ENCODE measurements at regions not wholly inside any gene's neighbourhood (a gene's known extent, or its start where the extent isn't known, plus 50 kb on each side); places are given as distances from the start of the nearest gene placed in this dataset.

- BruUV-seq (replicated peaks), result no TSS peak
- H3K36me3 Mint-ChIP-seq (ENCODE audit: insufficient read depth, unreplicated experiment), result no peaks in the 10 kb centered on the region
- intact Hi-C loops (cut with micrococcal nuclease), result no loop called here
Measured at GRCh38 chr1:194374649-194375048, 1188.2 kb upstream of the B3GALT2 start.

GRCh38 chr1:194372266-194372665 lies 1185.9 kb upstream of the B3GALT2 start:
- peaks cover 10% of the 10 kb centered on the region for H3K4me1 Mint-ChIP-seq (ENCODE audit: insufficient read depth, unreplicated experiment)
- no peaks in the 10 kb centered on the region for H3K36me3 Mint-ChIP-seq (ENCODE audit: insufficient read depth, unreplicated experiment)
- POLR2A ChIA-PET, result no interaction called here
- no peaks in the 10 kb centered on the region for H3K27me3 Mint-ChIP-seq (ENCODE audit: insufficient read depth, unreplicated experiment)
- H3K9me3 Mint-ChIP-seq (ENCODE audit: unreplicated experiment), result no peaks in the 10 kb centered on the region
- no peak overlapping the region for H3K4me3 Mint-ChIP-seq (ENCODE audit: unreplicated experiment)
- DNase-seq (ENCODE audit: unreplicated experiment), result no peak
- no peak overlapping the region for H3K27ac Mint-ChIP-seq (ENCODE audit: low read depth, unreplicated experiment)
- CTCF ChIA-PET, result no interaction called here
- no TSS peak for BruUV-seq (replicated peaks)
- intact Hi-C loops (cut with micrococcal nuclease), result no loop called here
- TF ChIP-seq, protein P1, sequence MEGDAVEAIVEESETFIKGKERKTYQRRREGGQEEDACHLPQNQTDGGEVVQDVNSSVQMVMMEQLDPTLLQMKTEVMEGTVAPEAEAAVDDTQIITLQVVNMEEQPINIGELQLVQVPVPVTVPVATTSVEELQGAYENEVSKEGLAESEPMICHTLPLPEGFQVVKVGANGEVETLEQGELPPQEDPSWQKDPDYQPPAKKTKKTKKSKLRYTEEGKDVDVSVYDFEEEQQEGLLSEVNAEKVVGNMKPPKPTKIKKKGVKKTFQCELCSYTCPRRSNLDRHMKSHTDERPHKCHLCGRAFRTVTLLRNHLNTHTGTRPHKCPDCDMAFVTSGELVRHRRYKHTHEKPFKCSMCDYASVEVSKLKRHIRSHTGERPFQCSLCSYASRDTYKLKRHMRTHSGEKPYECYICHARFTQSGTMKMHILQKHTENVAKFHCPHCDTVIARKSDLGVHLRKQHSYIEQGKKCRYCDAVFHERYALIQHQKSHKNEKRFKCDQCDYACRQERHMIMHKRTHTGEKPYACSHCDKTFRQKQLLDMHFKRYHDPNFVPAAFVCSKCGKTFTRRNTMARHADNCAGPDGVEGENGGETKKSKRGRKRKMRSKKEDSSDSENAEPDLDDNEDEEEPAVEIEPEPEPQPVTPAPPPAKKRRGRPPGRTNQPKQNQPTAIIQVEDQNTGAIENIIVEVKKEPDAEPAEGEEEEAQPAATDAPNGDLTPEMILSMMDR (IDR thresholded peaks at IDR 0.05; ENCODE audit: unreplicated experiment), result no peak

More at GRCh38 chr1:194374649-194375048, 1188.2 kb upstream of the B3GALT2 start:
- no peaks in the 10 kb centered on the region for H3K27me3 Mint-ChIP-seq (ENCODE audit: insufficient read depth, unreplicated experiment)
- no peak overlapping the region for H3K4me3 Mint-ChIP-seq (ENCODE audit: unreplicated experiment)
- no peaks in the 10 kb centered on the region for H3K9me3 Mint-ChIP-seq (ENCODE audit: unreplicated experiment)
- no peak for DNase-seq (ENCODE audit: unreplicated experiment)
- ChIA-PET CTCF (no interaction called here), POLR2A (no interaction called here)
- TF ChIP-seq, protein P1 (IDR thresholded peaks at IDR 0.05; ENCODE audit: unreplicated experiment), result no peak
- no peaks in the 10 kb centered on the region for H3K4me1 Mint-ChIP-seq (ENCODE audit: insufficient read depth, unreplicated experiment)
- no peak overlapping the region for H3K27ac Mint-ChIP-seq (ENCODE audit: low read depth, unreplicated experiment)

DNA sequence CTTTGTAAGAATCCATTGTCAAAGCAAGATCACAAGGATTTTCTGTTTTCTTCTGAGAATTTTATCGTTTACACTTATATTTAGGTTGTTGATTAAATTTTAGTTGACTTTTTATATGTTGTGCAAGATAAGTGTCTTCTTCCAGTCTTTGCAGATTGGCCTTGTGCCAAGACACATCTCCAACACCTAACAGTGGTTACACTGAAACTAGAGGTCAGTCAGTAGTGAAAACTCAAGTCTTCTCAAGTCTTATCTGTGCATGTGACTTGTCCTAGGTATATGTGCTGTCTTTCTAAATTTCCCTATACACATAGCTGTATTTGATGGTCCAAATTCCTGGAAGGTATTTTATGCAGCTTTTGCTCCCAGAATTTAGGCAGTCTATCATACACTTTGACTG lies 1183.2 kb upstream of the B3GALT2 start:
- TF ChIP-seq, protein P1 (IDR thresholded peaks at IDR 0.05; ENCODE audit: unreplicated experiment), result no peak
- H3K27me3 Mint-ChIP-seq (ENCODE audit: insufficient read depth, unreplicated experiment), result no peaks in the 10 kb centered on the region

GRCh38 chr1:194369060-194369459 lies 1182.6 kb upstream of the B3GALT2 start:
- DNase-seq (ENCODE audit: unreplicated experiment), result peak; percentile 16
- Mint-ChIP-seq H3K9me3 (ENCODE audit: unreplicated experiment) (no peaks in the 10 kb centered on the region), H3K36me3 (ENCODE audit: insufficient read depth, unreplicated experiment) (no peaks in the 10 kb centered on the region), H3K27me3 (ENCODE audit: insufficient read depth, unreplicated experiment) (no peaks in the 10 kb centered on the region), H3K27ac (ENCODE audit: low read depth, unreplicated experiment) (no peak overlapping the region), H3K4me3 (ENCODE audit: unreplicated experiment) (no peak overlapping the region), H3K4me1 (ENCODE audit: insufficient read depth, unreplicated experiment) (peaks cover 18% of the 10 kb centered on the region)
- no TSS peak for BruUV-seq (replicated peaks)
- intact Hi-C loops (cut with micrococcal nuclease), result no loop called here
- TF ChIP-seq, protein P1 (IDR thresholded peaks at IDR 0.05; ENCODE audit: unreplicated experiment), result no peak
- ChIA-PET POLR2A (no interaction called here), CTCF (no interaction called here)

More for the DNA sequence above, 1183.2 kb upstream of the B3GALT2 start:
- no TSS peak for BruUV-seq (replicated peaks)
- no peaks in the 10 kb centered on the region for H3K9me3 Mint-ChIP-seq (ENCODE audit: unreplicated experiment)
- POLR2A ChIA-PET, result no interaction called here
- no peaks in the 10 kb centered on the region for H3K36me3 Mint-ChIP-seq (ENCODE audit: insufficient read depth, unreplicated experiment)
- no peak for DNase-seq (ENCODE audit: unreplicated experiment)
- H3K4me1 Mint-ChIP-seq (ENCODE audit: insufficient read depth, unreplicated experiment), result peaks cover 18% of the 10 kb centered on the region
- intact Hi-C loops (cut with micrococcal nuclease), result no loop called here
- H3K27ac Mint-ChIP-seq (ENCODE audit: low read depth, unreplicated experiment), result no peak overlapping the region
- no peak overlapping the region for H3K4me3 Mint-ChIP-seq (ENCODE audit: unreplicated experiment)
- CTCF ChIA-PET, result interaction anchor here (0.7 kb wide), 1 partner anchor 712 kb away, joined by 3 read pairs; no protein-coding TSS in a partner anchor
